Right lobe of liver (tissue), 6 donors: ENCODE measurements at regions not wholly inside any gene's neighbourhood (a gene's known extent, or its start where the extent isn't known, plus 50 kb on each side); places are given as distances from the start of the nearest gene placed in this dataset.

ENCODE experiments used
- ATAC-seq, 4 donors: fragments of 200-7000 bp; cut with Tn5 transposase; one replicate each; pipeline ENCODE4 v1.9.1; 2020; ENCODE audit warnings: mild to moderate bottlenecking in 4 of 4, moderate library complexity in 4 of 4
- DNase-seq, 3 donors: peaks; one replicate each; pipeline ENCODE4 v3.0.0-alpha.2; 2020
- H3K27ac ChIP-seq, 3 donors: fragments of 200-600 bp; one replicate each; pipeline ENCODE4 v1.8.0; 2022
- H3K27me3 ChIP-seq, 2 donors: fragments of 200-600 bp; one replicate each; pipeline ENCODE4 v1.8.0; 2022
- H3K36me3 ChIP-seq, 4 donors: fragments of 200-600 bp; sonication (generic) in 1 of 4; one replicate each; pipeline versions ENCODE4 v1.5.1 to v1.8.0; 2017 to 2022; ENCODE audit warnings: control low read depth in 1 of 4
- H3K4me1 ChIP-seq, 4 donors: fragments of 200-600 bp; sonication (generic) in 1 of 4; one replicate each; pipeline versions ENCODE4 v1.5.1 to v1.8.0; 2017 to 2022; ENCODE audit warnings: control low read depth in 1 of 4
- H3K4me3 ChIP-seq, 3 donors: fragments of 200-600 bp; one replicate each; pipeline ENCODE4 v1.8.0; 2022
- H3K9me3 ChIP-seq, 4 donors: fragments of 200-600 bp; sonication (generic) in 1 of 4; one replicate each; pipeline versions ENCODE4 v1.5.1 to v1.8.0; 2017 to 2022; ENCODE audit warnings: control low read depth in 1 of 4
- CTCF ChIP-seq, 4 donors: fragments of 200-600 bp in 3 of 4; fragments of 450-650 bp in 1 of 4; IDR thresholded peaks; one replicate each; pipeline versions ENCODE4 v1.5.1 to v1.8.0; 2016 to 2022; ENCODE audit warnings: antibody characterized with exemption in 4 of 4, mild to moderate bottlenecking in 2 of 4
- POLR2A ChIP-seq: fragments of 450-650 bp; IDR thresholded peaks from one replicate; pipeline ENCODE4 v1.6.1; 2017; ENCODE audit warnings: antibody characterized with exemption, mild to moderate bottlenecking
- WGBS: methylation state at CpG from one replicate; pipeline ENCODE4 v1.1.6; 2018; ENCODE audit warnings: low coverage, low lambda C conversion rate; ENCODE audit not compliant: insufficient coverage; ENCODE audit errors: missing lambda C conversion rate; 5-methylcytosine and 5-hydroxymethylcytosine counted together
- intact Hi-C, 2 donors: fragments of 100-400 bp; cut with DNase I; formaldehyde crosslinking; loops; one replicate each; pipeline versions ENCODE4 v1.11.2 to v1.14.1; 2022
- donor health status: DM: no; HTN: yes; CAD: no.
- donor health status: DM: no; HTN: no; CAD: no.
- donor health status: DM: no; HTN: no; CAD: no.
- donor health status: DM: no; HTN: yes; CAD: no.
- donor health status: DM: no; HTN: yes; CAD: no.

- Histone ChIP-seq H3K27me3 (no peaks in the 10 kb centered on the region), H3K27ac (no peak overlapping the region), H3K9me3 (no peaks in the 10 kb centered on the region), H3K4me3 (no peak overlapping the region), H3K36me3 (no peaks in the 10 kb centered on the region), H3K4me1 (no peaks in the 10 kb centered on the region)
- no peak for ATAC-seq
- no peak for TF ChIP-seq CTCF (IDR thresholded peaks at IDR 0.05)
- no peak for TF ChIP-seq POLR2A
- 34% methylated on average over 3 of the region's 3 CpGs for WGBS
- DNase-seq = no peak
- intact Hi-C loops = no loop called here
Measured at GRCh38 chr4:115866364-115866896, 753.0 kb upstream of the NDST4 start.

- Histone ChIP-seq H3K36me3 (no peaks in the 10 kb centered on the region), H3K27ac (no peak overlapping the region), H3K27me3 (no peaks in the 10 kb centered on the region), H3K9me3 (no peaks in the 10 kb centered on the region), H3K4me1 (no peaks in the 10 kb centered on the region), H3K4me3 (no peak overlapping the region)
- WGBS = 50% methylated on average over 2 of the region's 2 CpGs
- TF ChIP-seq POLR2A (no peak), CTCF (IDR thresholded peaks at IDR 0.05) (no peak)
- intact Hi-C loops = no loop called here
- no peak for DNase-seq
- ATAC-seq = no peak
Measured at GRCh38 chr4:115865736-115866135, 752.3 kb upstream of the NDST4 start.

- H3K27me3 ChIP-seq = no peaks in the 10 kb centered on the region
- H3K4me3 ChIP-seq = no peak overlapping the region
- TF ChIP-seq POLR2A (no peak), CTCF (IDR thresholded peaks at IDR 0.05) (no peak)
- no peaks in the 10 kb centered on the region for H3K9me3 ChIP-seq
- ATAC-seq (no peak), DNase-seq (no peak)
- H3K4me1 ChIP-seq = no peaks in the 10 kb centered on the region
- no peaks in the 10 kb centered on the region for H3K36me3 ChIP-seq
- H3K27ac ChIP-seq = no peak overlapping the region
- intact Hi-C loops = no loop called here
- 71% methylated on average over 1 of the region's 1 CpG for WGBS
Measured at GRCh38 chr4:115852767-115853091, 739.3 kb upstream of the NDST4 start.

GRCh38 chr4:115851918-115852766, 738.7 kb upstream of the NDST4 start:
- TF ChIP-seq POLR2A (no peak), CTCF (IDR thresholded peaks at IDR 0.05) (peak; percentile 62 to 70 (median 65))
- Histone ChIP-seq H3K4me3 (no peak overlapping the region), H3K27ac (no peak overlapping the region), H3K27me3 (no peaks in the 10 kb centered on the region), H3K9me3 (no peaks in the 10 kb centered on the region), H3K36me3 (no peaks in the 10 kb centered on the region), H3K4me1 (no peaks in the 10 kb centered on the region)
- DNase-seq (peak; percentile 32 to 63 (median 51)), ATAC-seq (peak; percentile 94 to 97 (median 96))
- 20% methylated on average over 3 of the region's 6 CpGs for WGBS
- intact Hi-C loops = no loop called here
